GM13976 (cell line): ENCODE measurements at regions not wholly inside any gene's neighbourhood (a gene's known extent, or its start where the extent isn't known, plus 50 kb on each side); places are given as distances from the start of the nearest gene placed in this dataset.

Experiments used
- DNase-seq: peaks from one replicate; pipeline ENCODE4 v3.0.0; 2012; ENCODE audit warnings: low spot score
- in situ Hi-C: fragments of 300-500 bp; cut with MboI; formaldehyde crosslinking; loops from one replicate; pipeline ENCODE4 v1.12.0; 2022; ENCODE audit warnings: low sequenced_read_pairs, mixed read lengths, inconsistent platforms; ENCODE audit not compliant: unreplicated experiment
- TF ChIP-seq, protein P1 (sequence below): IDR thresholded peaks from 2 replicates; pipeline ENCODE4 v1.5.1; 2012; ENCODE audit warnings: borderline replicate concordance, mild to moderate bottlenecking; ENCODE audit not compliant: insufficient read depth; ENCODE audit errors: extremely low read depth, missing control alignments, control extremely low read depth

DNA sequence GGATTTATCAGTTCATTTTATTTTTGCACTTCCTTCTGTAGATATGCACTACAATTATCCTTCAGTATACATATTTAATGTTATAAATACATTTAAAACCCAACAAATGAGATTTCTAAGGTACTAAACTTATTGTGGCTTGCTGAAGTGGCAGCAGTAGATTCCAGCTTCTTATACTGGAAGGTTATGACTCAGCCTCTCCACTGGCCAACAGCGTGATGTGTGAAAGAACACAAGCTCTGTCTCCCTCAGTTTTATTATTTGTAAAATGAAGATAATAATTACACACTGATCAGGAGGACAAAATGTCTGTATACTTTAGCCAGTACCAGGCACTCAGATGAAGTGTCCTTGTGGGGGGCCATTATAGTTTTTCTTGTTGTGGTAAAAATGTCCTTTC, 1147.1 kb downstream of the CNTNAP5 start:
- no peak for DNase-seq
- in situ Hi-C loops: no loop called here
- TF ChIP-seq, protein P1, sequence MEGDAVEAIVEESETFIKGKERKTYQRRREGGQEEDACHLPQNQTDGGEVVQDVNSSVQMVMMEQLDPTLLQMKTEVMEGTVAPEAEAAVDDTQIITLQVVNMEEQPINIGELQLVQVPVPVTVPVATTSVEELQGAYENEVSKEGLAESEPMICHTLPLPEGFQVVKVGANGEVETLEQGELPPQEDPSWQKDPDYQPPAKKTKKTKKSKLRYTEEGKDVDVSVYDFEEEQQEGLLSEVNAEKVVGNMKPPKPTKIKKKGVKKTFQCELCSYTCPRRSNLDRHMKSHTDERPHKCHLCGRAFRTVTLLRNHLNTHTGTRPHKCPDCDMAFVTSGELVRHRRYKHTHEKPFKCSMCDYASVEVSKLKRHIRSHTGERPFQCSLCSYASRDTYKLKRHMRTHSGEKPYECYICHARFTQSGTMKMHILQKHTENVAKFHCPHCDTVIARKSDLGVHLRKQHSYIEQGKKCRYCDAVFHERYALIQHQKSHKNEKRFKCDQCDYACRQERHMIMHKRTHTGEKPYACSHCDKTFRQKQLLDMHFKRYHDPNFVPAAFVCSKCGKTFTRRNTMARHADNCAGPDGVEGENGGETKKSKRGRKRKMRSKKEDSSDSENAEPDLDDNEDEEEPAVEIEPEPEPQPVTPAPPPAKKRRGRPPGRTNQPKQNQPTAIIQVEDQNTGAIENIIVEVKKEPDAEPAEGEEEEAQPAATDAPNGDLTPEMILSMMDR: no peak

DNA sequence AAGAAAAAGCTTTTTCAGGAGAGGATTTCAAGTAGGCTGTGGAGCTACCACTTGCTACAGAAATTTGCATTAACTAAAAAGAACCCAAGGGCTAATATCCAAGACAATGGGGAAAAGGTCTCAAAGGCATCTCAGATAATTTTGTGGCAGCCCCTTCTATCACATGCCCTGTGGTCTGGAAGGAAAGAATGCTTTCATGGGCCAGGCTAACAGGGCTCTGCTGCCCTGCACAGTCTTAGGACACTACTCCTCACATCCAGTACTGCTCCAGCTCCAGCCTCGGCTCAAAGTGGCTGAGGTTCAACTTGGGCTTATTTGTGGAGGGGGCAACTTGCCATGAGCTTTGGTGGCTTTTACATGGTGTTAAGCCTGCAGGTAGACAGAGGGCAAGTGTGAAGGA, 1150.3 kb downstream of the CNTNAP5 start:
- no peak for DNase-seq
- in situ Hi-C loops: no loop called here
- TF ChIP-seq, protein P1: no peak

DNA sequence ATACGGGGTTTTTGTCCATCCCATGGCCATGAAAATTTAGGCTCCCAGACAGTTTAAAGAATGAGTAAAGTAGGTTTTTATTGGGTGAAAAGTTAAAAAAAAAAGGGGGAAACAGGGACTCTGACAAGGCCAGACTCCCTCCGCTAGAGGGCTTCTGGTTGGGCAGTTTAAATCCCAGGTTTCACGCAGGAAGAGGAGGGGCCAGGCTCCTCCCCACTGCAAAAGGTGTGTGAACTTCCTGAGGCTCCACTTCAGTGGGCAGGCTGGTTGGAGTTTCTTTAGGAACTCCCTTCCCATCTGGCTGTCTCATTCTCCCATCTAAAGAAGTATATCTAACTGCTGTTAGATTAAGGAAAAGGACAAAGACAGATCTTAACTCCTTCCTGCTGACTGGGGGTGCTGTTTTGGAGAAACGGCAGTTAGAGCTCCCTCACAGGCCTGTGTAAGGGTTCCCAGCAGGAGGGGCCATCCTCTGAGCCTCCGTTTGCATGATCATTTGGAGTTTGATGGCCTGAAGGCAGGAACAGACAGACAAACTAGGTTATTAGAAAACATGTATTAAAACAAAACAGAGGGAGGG, 1160.7 kb downstream of the CNTNAP5 start:
- in situ Hi-C loops: no loop called here
- TF ChIP-seq, protein P1: no peak
- no peak for DNase-seq

GRCh38 chr2:125207431-125207830, 1182.3 kb downstream of the CNTNAP5 start:
- in situ Hi-C loops: no loop called here
- TF ChIP-seq, protein P1: no peak
- DNase-seq: no peak

DNA sequence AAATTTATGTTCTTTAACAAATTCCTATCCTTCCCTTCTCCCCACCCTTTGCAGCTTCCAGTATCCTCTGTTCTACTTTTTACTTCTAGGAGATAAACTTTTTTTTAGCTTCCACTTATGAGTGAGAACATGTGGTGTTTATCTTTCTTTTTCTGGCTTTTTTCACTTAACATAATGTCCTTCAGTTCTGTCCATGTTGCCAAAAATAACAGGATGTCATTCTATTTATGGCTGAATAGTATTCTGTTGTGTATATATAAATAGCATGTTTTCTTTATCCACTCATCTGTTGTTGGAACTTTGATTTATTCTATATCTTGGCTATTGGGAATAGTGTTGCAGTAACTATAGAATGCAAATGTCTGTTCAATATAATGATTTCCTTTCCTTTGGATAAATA, 1191.2 kb downstream of the CNTNAP5 start:
- no peak for DNase-seq

GRCh38 chr2:125224188-125224587, 1199.1 kb downstream of the CNTNAP5 start:
- no peak for DNase-seq
- in situ Hi-C loops: no loop called here
- TF ChIP-seq, protein P1: no peak

More for the DNA sequence above, 1191.2 kb downstream of the CNTNAP5 start:
- TF ChIP-seq, protein P1: no peak
- in situ Hi-C loops: no loop called here
